Epidermal melanocyte (primary cell): ENCODE measurements at regions not wholly inside any gene's neighbourhood (a gene's known extent, or its start where the extent isn't known, plus 50 kb on each side); places are given as distances from the start of the nearest gene placed in this dataset.
"Not testable (repeated sequence)": the region's sequence is repeated elsewhere in the genome, so short reads cannot be mapped to it uniquely, and the experiment has no call there.

Experiments
- DNase-seq: peaks from one replicate; pipeline ENCODE4 v3.0.0; 2011; ENCODE audit warnings: low spot score; ENCODE audit not compliant: insufficient read length

DNA sequence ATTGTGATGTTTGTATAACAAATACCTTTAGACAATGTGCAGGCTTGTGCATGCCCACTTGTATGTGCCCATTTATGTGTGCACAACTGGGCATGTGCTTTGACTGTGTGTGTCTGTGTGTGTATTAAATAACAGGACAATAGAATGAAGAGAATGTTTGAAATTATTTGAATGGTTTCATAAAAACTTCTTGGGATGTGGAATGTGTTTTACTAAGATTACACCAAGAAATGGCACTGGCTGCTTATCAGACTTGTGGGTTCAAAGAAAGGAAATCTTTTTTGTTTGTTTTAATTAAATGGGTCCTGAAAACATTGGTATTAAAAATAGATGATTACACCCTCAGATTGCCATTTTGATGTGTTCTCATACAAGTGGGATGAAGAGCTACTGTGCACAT lies 191.6 kb upstream of the CCN2 start:
- DNase-seq, result no peak

DNA sequence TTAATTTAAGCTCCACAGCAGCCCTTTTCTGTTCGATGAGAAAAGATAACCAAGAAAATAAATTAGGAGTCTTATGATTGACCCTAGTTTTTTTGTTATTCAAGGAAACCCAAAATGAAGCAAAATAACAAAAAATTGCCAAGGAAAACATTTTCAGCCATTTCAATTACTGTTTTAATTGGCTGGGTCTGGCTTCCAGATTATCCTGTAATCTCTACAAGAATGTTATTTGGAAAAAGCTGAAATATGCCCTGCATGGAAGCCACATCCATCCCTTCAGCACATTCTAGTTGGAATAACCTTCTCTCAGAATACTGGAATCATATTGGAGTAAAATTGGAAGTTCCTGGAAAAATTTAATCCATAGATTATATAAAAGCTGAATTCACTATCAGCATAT lies 191.1 kb upstream of the CCN2 start:
- DNase-seq, result no peak

DNA sequence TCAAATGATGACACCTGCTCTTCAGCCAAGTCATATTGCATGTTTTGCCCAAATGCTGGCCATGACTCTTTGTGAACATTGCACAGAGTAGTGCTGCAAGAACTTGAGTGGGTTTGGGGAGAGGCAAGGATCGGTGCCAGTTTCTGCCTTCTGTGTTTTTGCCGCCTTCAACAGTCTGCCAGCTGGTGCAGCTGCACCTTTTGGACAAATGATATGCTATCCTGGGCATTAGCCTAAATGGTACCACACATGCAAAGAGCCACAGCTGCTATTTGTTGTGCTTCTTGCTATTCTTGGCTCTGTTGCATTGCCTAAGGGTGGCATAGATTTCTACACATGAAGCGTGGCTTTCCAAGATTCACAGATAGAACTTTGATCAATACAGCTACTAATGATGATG lies 189.0 kb upstream of the CCN2 start:
- DNase-seq, result no peak

DNA sequence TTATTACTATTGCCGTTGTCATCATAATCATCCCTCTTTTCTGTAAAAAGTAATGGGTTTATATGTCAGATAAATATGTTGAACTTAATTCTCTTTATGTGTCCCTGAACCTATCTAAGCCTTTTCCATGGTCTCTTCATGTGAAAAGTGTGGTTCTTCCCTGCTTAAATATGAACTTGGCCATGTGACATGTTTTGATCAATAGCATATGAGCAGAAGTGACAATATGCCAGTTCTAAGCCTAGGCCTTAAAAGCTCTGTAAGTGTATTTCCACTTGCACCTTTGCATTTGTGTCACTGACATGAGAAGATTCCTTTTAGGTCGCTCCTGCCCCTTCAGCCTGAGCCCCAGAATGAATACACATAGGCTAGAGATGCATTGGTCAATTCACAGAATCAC lies 188.4 kb upstream of the CCN2 start:
- no peak for DNase-seq

DNA sequence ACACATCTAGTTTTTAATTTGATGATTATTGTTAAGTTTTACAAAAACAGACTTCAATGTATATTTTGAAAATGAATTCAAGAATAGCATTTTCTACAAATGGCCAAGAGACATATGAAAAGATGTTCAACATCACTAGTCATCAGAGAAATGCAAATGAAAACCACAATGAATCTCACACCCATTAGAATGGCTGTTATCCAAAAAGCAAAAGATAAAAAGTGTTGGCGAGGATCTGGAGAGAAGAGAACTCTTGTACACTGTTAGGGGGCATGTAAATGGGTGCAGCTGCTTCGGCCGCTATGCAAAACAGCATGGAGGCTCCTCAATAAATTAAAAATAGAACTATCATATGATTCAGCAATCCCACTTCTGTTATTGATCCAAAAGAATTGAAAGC lies 185.8 kb upstream of the CCN2 start:
- DNase-seq, result no peak

DNA sequence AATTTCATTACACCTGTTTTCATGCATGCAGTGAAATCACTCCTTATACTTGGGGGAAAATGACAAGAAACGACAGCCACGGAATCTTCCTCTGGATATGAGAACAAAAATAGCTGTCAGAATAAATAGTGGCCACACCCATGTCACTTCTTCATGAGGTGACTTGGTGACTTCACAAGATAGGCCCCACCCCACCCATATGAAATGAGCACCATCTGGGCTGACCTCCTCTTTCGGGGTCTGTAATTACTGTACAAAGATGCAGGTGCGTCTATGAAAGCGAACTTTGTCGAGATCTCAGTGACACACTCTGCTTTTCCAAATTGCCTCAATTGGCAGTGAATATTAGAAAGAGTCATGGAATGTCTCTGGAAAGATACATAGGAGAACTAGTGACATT lies 184.2 kb upstream of the CCN2 start:
- no peak for DNase-seq

DNA sequence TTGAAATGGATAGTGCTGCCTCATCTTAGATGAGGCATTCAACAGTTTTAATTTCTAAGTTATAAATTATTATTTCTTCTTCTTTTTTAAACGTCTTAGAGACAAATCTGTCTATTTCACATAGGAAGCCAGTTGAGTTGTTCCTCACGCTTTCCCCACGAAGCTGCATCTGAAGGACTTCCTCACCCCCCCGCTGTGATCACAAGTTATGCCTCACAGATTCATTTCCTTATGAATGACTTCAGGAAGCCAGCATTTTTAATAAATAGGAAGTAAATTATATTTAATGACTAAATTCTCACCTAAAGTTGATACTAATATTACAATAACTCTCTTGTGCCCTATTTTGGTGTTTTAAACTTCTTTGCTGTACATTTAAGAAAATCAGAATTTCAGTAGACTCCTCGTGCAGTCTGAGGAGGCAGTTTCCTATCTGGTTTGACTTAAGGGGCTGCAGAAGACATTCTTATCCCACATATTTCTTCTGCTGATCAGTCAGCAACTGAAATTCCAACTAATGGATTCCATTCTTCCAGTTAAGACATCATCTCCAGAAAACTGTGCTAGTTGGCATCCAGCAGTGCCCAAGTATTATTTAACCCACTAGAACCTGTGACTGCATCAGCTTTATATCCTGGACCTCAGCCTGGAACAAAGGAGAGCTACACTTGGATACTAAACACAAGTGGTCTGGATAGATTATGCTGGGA lies 182.7 kb upstream of the CCN2 start:
- DNase-seq, result no peak

DNA sequence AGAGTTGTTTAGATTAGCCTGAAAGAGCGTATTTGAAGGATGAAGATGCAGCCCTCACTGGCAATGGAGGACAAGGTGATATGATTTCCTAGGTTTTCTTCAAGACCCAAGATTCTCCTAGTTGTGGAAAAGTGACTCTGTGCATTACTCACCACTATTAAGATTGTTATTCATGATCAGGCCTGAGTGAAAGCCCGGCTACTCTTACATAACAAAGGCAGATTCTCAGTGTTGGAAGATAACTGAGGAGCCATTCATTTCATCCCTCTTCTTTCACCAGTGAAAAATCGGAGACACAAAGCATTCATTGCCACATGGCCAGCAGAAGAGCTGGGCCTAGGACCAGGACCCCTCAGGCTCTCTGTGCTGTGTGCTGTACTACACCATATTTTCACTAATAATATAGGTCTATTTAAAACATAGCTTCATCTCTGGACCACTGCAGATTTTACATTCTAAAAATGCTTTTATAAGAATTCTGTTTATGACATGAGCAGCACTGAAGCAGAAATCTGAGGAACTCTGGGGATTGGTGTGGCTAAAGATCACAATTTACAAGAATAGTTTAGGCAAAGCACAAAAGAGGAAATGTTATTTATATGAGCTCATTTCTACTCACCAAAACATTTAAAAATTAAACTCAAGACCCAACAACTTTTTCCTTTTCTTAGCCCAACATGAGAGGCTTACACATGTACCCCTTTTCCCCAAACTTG lies 181.9 kb upstream of the CCN2 start:
- DNase-seq, result peak; percentile 58

DNA sequence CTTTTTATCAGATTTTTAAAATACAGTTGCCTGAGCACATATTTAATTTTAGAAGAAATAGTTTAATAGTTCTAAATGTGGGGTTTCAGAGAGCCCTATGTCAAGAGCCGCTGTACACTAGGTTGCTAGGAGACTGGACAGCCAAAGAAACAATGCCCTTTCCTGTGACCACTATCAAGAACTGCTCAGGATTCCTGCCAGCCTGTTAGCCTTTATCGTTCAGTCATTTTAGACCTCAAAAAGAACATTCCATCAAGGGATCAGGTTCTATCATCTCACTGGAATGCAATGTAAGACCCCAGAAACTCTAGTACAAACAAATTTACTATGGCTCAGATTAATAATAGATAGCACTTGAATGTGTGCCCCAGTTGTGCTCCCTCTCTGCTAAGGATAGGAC lies 181.2 kb upstream of the CCN2 start:
- DNase-seq, result no peak

DNA sequence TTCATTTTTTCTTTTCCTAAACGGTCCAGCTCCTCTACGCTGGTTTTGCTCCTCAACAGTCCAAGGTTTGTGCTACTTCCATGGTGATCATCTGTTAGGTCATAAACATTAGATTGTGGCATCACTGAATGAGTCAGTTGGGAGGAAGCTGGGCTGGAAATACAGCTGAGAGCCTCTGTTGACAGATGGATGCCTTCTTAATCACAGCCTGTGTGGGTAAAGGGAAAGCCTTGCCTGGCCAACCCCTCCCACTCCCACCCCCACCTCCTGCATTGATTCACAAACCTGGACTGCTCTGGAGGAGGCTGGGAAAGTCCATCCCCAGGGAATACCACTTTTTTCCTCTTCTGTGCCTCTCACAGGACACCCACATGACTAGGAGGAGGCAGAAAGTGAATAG lies 180.6 kb upstream of the CCN2 start:
- no peak for DNase-seq

DNA sequence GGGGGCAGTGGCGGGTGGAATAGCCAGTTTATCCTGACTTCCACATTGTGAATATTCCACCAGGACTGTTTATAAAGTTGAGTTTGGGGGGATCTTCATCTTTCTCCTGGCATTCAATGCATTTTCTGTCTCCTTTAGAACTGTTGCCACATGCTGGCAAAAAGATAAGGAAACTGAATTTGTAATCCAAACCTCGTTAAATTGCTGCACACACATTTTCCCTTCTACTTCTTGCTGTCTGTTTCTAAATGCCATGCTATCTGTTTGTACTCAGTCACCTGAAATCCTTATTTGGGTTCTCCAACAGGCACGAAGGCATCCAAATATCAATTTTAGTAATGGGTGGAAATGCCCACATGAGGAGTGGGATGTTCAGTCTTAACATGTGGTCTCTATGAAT lies 180.2 kb upstream of the CCN2 start:
- no peak for DNase-seq

DNA sequence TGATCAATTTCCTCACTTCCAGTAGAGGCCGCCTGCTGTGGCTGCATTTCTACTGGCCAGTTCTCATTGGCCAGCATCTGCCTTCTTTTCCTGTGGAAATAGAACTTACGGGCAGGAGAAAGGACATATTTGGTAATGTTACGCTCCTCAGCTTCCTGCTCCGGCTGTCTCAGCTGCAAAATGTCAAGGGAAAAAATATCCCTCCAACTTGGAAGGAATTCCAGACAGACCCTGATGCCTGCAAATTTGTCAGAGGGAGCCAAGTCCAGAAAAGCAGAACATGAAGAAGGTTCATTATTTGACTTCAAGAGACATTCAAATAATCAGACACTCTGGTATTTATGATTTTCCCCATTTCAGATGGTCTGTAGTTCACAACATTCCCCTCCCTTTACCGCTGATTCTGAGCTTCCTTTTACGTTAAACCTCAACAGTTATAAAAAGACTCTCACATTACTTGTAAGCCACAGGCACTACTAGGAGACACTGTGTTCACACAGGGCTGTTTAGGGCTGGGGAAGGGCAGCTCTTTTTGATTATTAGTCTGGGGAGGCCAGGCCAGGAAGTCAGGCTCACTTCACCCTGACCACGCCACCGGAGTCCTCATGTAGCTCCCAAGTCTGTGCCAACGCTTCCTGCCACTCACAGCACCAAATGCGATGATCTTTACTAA lies 179.6 kb upstream of the CCN2 start:
- DNase-seq, result no peak

DNA sequence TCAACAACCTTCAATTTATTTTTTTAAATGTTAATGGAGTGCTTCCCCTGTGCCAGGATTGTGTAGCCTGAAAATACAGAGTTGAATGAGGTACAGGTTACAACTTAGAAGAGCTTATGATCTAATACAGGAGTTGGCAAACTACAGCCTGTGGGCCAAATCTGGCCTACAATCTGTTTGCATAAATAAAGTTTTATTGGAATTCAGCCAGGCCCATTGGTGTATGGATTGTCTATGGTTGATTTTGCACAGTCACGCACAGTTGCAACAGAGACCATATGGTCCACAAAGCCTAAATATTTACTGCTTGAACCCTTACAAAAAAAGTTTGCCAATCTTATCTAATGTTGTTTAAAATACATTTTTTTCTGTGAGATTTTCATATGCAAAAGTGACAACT lies 177.3 kb upstream of the CCN2 start:
- no peak for DNase-seq

DNA sequence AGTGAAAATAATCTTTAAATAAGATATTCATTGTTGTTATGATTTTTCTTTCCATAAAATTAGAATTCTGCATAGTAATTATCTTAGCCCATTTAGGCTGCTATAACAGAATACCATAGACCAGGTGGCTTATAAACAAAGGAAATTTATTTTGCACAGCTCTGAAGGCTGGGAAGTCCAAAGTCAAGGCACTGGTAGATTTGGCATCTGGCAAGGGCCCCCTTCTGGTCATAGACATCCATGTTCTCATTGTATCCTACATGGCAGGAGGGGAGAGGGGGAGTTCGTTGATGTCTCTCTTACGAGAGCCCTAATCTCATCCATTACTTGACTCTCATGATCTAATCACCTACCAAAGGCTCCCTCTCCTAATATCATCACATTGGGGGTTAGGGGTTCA lies 175.0 kb upstream of the CCN2 start:
- DNase-seq, result no peak

DNA sequence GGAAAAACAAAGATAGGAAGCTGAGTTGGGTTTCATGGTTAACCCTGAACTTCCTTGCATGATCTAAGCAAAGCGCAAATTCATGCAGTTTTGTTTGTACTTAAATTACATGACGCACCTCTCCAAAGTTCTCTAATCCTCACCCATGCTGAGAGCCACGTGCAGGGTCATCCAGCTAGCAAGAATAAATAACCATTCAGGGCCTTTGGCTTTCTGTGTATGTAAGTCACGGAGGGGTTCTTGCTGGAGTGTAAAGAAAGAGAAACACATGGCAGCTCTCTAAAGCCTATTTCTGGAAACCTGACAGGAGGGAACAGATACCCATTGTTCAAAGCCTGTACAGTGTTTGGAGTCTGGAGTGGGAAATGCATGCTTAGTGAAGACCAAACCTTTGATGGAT lies 171.7 kb upstream of the CCN2 start:
- DNase-seq, result no peak

DNA sequence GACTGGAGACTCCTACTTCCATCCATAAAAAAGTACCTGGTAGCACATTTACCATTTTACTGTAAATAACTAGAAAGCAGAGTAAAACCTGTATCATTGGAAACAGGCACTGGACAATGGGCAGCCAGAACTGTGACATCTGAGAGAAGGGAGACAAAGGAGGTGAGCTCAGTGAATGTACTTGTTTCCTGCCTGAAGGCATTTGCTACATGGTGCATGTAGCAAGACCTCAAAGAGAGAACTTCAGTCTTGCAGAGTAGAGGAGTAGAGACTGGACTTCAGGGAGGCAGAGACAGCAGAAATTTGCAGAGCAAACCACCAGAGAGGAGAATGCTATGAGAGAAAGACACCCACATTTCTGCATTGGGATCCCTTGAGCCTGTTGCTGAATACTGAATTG lies 171.0 kb upstream of the CCN2 start:
- no peak for DNase-seq

DNA sequence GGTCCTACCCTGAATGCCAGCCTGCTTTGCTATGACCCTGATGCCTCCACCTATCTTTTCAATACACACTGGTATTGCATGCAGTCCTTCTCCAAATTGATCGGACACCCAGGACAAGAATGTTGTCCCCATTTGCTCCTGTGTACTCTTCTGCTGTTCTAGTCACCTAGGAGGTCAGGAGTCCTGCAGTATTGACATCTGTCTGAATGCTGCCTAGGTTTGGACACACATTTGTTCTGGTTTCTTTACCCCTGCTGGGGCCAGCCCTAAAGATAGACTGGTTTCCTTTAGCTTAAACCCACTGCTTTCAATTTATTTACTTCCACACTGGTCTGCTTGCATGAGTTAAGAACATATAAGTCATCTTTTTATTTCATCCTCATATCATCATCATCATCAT lies 167.0 kb upstream of the CCN2 start:
- no peak for DNase-seq

DNA sequence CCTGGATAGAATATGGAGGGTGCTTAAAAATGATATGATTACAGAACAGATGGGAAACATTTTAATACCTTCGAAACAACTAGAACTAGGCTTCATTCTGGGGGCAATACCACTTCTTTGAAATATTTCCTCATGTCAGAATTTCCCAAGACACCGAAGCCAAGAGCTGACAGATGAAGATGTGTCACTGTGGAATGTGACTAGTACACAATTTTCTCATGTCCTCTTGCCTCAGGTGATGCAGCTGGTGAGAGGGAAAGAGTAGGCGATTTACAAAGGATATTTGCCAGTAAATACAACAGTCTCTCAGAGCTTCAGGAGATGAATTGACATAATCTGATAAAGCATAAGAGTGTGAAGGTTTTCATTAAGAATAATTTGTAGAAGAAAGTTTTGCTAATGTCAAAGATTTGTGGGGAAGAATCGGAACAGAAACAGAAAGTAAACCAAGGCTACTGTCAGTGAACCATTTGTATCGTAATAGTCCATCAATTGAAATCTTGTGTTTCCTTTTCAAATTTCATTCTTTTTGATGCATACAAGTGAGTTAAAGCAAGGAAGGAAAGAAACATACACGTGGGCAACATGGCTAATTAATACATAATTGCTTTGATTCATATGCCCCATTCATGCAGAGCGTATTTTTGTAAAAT lies 164.7 kb upstream of the CCN2 start:
- no peak for DNase-seq

DNA sequence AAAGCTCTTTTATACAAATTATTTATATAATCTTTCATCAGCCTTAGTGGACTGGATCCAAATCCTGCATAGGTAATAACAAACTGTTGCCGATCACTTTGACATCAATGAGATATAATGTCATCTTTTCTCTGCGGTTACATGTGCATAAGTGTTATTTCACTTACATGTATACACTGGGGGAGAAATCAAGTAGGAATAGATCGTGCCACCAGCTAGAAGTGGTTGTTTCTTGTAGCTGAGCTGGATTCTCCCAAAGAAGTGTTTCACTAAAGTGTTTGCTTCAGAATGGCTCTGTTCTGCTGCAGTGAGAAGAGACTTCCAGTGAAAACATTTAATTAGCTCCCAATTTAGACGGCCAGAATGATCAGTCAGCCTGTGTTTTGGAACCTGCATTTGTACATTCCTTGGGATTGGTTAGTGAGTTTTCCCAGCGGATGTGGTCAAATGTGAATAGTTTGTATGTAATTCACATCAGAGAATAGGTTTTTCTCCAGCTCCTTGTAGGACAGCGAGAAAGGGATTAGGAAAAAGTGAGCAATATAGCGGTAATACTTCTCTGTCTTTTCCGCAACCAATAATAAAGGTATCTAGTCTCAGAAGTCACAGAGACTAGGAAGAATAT lies 163.1 kb upstream of the CCN2 start:
- no peak for DNase-seq

DNA sequence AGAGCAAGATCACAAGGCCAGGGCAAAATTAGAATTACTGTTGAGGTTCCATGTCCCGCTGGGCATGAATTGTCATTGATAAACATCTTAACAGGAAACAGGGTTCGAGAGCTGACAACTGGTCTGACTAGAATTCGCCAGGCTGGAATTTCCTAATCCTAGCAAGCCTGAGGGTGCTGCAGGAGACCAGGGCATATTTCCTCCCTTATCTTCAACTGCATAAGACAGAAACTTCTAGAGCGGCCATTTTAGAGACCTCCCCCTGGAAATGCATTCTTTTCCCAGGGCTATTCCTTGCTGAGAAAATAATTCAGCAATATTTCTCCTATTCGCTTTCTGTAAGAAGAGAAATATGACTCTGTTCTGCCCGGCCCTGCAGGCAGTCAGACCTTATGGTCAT lies 158.6 kb upstream of the CCN2 start:
- DNase-seq, result not testable (repeated sequence)

DNA sequence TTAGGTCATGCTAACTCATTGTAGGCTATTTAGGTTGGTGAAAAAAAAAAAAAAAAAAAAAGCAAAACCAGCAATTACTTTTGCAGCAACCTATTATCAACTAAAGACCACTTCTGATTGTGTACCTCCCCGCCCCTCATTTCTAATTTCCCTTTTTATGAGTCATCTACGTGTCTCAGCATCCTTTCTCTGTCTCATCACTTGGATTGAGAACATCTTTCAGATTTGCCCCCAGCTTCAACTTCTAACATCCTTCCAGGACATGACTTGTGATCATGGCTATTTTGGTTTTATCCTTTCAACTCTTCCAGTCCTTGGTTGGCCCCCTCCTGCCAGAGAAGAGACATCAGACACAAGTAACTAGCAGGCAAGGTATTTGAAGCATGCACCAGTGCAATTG lies 156.7 kb upstream of the CCN2 start:
- DNase-seq, result no peak

DNA sequence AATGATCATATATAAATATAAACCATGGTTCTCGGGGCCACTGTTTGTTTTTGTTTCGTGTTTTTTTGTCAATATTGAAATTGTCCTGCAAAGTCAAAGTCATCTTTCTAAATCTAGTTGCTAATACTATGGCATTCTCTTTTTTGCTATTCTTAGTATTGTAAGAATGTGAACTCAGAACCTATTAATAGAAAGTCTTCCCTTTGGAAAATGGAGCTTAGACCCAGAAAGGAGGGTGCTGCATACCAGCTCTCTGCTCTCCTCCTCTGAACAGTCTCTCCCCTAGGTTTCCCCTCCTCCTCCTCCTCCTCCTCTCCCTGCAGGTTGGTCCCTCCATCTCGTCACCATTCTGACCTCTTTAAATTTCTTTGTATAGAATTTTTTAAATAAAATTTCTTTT lies 150.4 kb upstream of the CCN2 start:
- DNase-seq, result no peak
